GM19239 (cell line): ENCODE measurements at regions not wholly inside any gene's neighbourhood (a gene's known extent, or its start where the extent isn't known, plus 50 kb on each side); places are given as distances from the start of the nearest gene placed in this dataset.
"Not testable (repeated sequence)": the region's sequence is repeated elsewhere in the genome, so short reads cannot be mapped to it uniquely, and the experiment has no call there.

Source experiments
- DNase-seq: peaks from one replicate; pipeline ENCODE4 v3.0.0; 2011; ENCODE audit warnings: low spot score; ENCODE audit not compliant: insufficient read length
- FAIRE-seq: peaks from 2 replicates; lab custom pipeline; 2011; peaks lifted over from hg19 to GRCh38; lab: Jason Lieb, UNC

GRCh38 chr6:163707387-163708355, 293.2 kb downstream of the QKI start:
- FAIRE-seq, result peak; percentile 91
- DNase-seq, result no peak

- DNase-seq (no peak), FAIRE-seq (peak; percentile 84)
Observed at GRCh38 chr6:163706500-163707087, 292.1 kb downstream of the QKI start.

- FAIRE-seq (peak; percentile 99), DNase-seq (no peak)
Observed at GRCh38 chr6:163705923-163706322, 291.4 kb downstream of the QKI start.

- FAIRE-seq (no peak), DNase-seq (no peak)
Observed at GRCh38 chr6:163702736-163703135, 288.2 kb downstream of the QKI start.

GRCh38 chr6:163701762-163702161, 287.2 kb downstream of the QKI start:
- no peak for DNase-seq
- FAIRE-seq, result no peak

- no peak for DNase-seq
- FAIRE-seq, result no peak
Observed at GRCh38 chr6:163698086-163698485, 283.6 kb downstream of the QKI start.

DNA sequence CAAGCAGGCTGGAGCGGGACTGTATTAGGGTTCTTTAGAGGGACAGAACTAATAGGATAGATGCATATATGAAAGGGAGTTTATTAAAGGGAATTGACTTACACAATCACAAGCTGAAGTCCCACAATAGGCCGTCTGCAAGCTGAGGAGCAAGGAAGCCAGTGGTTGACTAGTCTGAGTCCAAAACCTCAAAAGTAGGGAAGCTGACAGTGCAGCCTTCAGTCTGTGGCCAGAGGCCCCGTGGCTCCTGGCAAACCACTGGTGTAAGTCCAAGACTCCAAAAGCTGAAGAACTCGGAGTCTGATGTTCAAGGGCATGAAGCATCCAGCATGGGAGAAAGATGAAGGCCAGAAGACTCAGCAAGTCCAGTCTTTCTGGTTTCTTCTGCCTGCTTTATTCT, 281.8 kb downstream of the QKI start:
- not testable (repeated sequence) for DNase-seq, FAIRE-seq

DNA sequence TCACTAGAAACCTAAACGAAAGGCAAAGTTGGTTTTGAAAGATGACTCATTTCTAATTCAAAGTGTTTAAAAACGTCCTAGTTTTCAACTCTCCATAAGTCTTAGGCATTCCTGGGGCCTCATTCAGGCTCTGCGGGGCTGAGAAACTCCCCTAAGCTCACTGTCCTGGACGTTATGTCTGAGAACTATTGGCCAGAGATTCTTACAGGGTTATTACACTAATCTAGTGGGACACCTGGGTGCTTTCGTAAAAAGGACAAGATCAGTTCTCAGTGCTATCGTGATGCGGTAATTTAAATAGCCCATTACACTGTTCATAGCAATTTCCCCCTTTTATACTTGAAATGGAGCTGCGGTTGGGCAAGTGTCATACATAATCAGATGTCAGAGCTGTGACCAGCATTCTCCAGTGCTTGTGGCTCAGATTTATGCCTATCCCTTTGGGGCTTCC, 280.9 kb downstream of the QKI start:
- DNase-seq (no peak), FAIRE-seq (no peak)

DNA sequence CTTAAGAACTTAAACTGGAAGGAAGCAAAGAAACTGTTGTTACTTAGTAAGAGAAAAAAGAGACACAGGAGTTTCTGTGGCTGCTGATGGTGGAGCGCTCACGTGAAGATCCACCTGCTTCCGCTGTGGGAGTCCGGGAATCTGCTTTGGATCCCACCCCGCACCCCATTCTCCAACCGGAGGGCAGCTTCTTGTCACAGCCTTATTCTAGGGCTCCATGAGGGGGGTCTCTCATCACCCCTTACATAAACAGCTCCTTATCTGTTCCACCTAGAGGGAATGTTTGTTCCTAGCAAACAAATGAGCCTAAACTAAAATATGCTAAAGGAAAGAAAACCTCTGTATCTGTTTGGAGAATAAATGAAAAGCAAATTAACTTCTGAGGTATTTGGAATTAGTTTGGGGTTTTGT, 280.5 kb downstream of the QKI start:
- DNase-seq (no peak), FAIRE-seq (no peak)

GRCh38 chr6:163694072-163694471, 279.6 kb downstream of the QKI start:
- DNase-seq (no peak), FAIRE-seq (no peak)

- DNase-seq (no peak), FAIRE-seq (no peak)
Observed at GRCh38 chr6:163691049-163691448, 276.5 kb downstream of the QKI start.

GRCh38 chr6:163688739-163689362, 274.3 kb downstream of the QKI start:
- DNase-seq, result no peak

GRCh38 chr6:163687075-163687474, 272.6 kb downstream of the QKI start:
- DNase-seq (no peak), FAIRE-seq (no peak)

More at GRCh38 chr6:163688739-163689362, 274.3 kb downstream of the QKI start:
- FAIRE-seq, result no peak

DNA sequence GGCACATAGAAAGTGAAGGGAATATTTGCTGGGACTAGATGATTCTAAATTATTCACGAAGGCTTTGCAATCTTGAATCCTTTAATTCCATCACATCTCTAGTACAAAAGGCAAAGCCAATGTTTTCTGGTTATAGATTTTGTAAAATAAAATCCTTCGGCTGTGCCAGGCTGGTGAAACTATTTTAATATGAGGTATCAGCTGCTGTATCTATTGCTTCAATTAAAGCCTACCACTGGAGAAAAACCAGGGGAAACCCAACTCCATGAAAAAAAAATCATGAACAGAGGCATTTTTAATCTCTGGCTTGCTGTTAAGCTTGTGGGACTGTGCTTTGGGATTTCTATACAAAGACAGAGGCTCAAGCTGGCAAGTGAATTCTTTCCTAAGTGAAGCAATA, 271.8 kb downstream of the QKI start:
- DNase-seq (no peak), FAIRE-seq (no peak)

GRCh38 chr6:163683105-163683622, 268.6 kb downstream of the QKI start:
- no peak for DNase-seq
- no peak for FAIRE-seq

DNA sequence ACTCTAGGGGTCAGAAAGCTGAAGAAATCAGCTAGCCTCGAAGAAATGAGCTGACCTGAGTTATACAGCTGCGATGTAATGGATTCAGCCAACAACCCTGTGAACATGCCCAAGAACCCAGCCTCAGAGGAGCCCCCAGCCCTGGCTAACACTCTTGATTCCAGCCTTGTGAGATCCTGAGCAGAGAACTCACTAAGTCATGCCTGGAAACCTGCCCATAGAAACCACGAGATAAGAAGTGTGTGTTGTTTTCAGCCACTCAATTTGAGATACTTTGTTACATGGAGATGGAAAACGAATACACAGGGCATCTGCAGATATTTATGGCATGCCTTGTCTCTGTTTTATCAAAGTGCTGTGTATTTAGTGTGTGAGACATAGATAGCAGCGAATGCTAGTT, 265.2 kb downstream of the QKI start:
- no peak for DNase-seq
- no peak for FAIRE-seq

GRCh38 chr6:163679012-163679660, 264.6 kb downstream of the QKI start:
- FAIRE-seq, result no peak
- no peak for DNase-seq

DNA sequence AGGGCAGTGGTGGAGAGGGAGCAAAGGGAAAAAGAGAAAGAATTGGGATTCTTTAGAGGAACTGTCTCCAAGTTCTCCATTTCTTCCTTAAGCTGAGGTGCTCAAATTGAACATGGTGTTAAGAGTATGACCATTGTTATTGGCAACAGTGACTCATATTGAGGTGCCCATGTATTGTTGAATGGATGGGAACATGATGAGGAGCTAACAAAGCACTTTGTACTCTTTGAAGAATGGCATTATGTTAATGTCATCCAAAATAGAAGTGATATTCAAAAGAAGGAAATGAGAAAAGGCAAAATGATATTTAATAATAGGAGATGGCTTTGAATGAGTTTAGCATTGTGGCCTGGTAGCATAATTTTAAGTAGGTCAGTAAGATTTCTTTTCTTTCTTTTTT, 261.1 kb downstream of the QKI start:
- DNase-seq (no peak), FAIRE-seq (no peak)

DNA sequence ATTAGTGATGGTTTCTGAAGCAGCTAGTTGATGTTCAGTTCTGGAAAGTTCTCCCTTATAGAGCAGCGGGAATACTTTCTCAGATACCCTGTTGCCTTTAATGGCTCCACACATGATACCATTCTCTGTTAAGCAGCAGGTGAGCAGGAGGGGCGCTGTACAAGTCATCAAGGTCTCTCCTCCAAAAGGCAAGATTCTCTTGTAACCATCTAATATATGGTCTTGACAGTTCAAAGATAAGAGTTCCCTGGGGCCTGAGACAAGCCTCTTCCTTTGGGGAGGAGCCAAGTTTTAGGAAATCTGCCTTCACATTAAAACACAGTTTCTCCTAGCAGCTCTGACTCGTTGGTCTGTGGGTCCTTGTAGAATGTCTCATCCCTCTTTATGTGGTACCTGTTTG, 258.2 kb downstream of the QKI start:
- FAIRE-seq (no peak), DNase-seq (no peak)

DNA sequence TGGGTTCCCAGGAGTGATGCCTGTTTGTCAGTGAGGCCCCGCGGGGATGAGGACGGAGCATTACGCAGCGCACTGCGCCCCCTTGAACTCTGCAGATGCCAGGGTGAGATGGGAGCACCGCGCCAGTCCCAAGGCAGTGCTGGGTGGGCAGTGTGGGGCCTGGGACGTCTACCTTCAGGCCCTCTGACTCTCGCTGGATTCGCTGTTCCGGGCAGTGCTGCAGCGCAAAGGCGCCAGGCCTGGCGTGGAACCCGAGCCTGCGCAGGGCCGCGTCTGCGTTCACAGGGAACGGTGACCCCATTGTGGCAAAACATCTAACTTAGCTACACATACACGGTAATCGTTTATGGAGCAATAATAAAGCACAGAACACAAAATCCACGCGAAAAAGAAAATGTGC, 257.3 kb downstream of the QKI start:
- no peak for DNase-seq
- FAIRE-seq, result no peak
